ENCODE measurements at regions not wholly inside any gene's neighbourhood (a gene's known extent, or its start where the extent isn't known, plus 50 kb on each side); places are given as distances from the start of the nearest gene placed in this dataset.

DNA sequence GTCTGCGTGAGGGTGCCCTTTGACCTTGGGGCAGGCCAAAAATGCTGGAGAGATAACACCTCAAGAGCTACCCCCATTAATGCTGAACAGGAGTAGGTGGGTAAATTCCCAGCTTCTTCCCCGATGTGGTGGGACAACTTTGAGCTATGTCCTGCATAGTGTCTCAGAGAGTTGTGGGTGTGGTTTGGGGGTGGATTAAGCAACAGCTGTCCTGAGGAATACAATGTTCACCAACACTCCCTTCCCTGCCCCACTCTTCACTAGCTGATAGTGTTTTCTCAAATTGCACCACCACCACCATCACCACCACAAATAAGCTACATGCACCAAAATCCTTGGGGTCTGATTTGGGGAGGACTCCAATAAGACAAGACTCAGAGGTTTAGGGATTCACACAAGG, 258.4 kb downstream of the HLX start:
- TF ChIP-seq POLR2A (IDR thresholded peaks at IDR 0.05) (no peak), CTCF (IDR thresholded peaks at IDR 0.05) (no peak)
- no peak overlapping the region for H3K27ac ChIP-seq
- no peak overlapping the region for H3K4me3 ChIP-seq
- H3K36me3 ChIP-seq: no peaks in the 10 kb centered on the region
- no peaks in the 10 kb centered on the region for H3K4me1 ChIP-seq
- H3K27me3 ChIP-seq: no peaks in the 10 kb centered on the region
- H3K9me3 ChIP-seq: no peaks in the 10 kb centered on the region
- DNase-seq: no peak

GRCh38 chr1:221138516-221138915, 259.3 kb downstream of the HLX start:
- Histone ChIP-seq H3K27ac (no peak overlapping the region), H3K36me3 (no peaks in the 10 kb centered on the region), H3K9me3 (no peaks in the 10 kb centered on the region), H3K4me1 (no peaks in the 10 kb centered on the region), H3K27me3 (no peaks in the 10 kb centered on the region), H3K4me3 (no peak overlapping the region)
- TF ChIP-seq POLR2A (IDR thresholded peaks at IDR 0.05) (no peak), CTCF (IDR thresholded peaks at IDR 0.05) (no peak)
- no peak for DNase-seq

DNA sequence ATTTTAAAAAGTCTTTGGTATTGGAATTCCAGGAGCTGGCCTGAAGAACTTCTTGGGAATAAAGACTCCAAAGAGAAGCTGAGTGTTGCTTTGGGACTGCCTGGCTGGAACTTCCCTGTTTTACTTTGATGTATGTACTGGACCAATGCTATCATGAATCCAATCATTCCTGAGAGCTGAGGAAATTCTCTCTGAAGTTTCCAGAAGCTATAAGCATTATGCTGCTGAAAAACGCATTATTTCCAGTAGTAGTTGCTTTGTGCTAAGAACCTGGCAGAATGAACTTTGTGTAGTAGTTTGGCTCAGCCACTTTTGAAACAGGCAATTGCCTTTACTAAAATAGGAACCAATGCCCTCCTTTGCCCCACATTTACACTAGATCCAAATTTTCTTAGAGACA, 260.7 kb downstream of the HLX start:
- H3K27me3 ChIP-seq: no peaks in the 10 kb centered on the region
- no peak for DNase-seq
- no peak for TF ChIP-seq POLR2A (IDR thresholded peaks at IDR 0.05)
- TF ChIP-seq CTCF (IDR thresholded peaks at IDR 0.05): no peak
- no peak overlapping the region for H3K27ac ChIP-seq
- no peaks in the 10 kb centered on the region for H3K9me3 ChIP-seq
- H3K4me3 ChIP-seq: no peak overlapping the region
- H3K36me3 ChIP-seq: no peaks in the 10 kb centered on the region
- no peaks in the 10 kb centered on the region for H3K4me1 ChIP-seq

GRCh38 chr1:221141096-221141495, 261.9 kb downstream of the HLX start:
- H3K27me3 ChIP-seq: no peaks in the 10 kb centered on the region
- TF ChIP-seq POLR2A (IDR thresholded peaks at IDR 0.05): no peak
- no peak for TF ChIP-seq CTCF (IDR thresholded peaks at IDR 0.05)
- DNase-seq: no peak
- no peak overlapping the region for H3K4me3 ChIP-seq
- H3K9me3 ChIP-seq: no peaks in the 10 kb centered on the region
- H3K36me3 ChIP-seq: no peaks in the 10 kb centered on the region
- H3K4me1 ChIP-seq: no peaks in the 10 kb centered on the region
- H3K27ac ChIP-seq: no peak overlapping the region

GRCh38 chr1:221141606-221142285, 262.5 kb downstream of the HLX start:
- H3K9me3 ChIP-seq: no peaks in the 10 kb centered on the region
- no peak overlapping the region for H3K27ac ChIP-seq
- H3K36me3 ChIP-seq: no peaks in the 10 kb centered on the region
- H3K27me3 ChIP-seq: no peaks in the 10 kb centered on the region
- H3K4me1 ChIP-seq: no peaks in the 10 kb centered on the region
- H3K4me3 ChIP-seq: no peak overlapping the region
- TF ChIP-seq POLR2A (IDR thresholded peaks at IDR 0.05) (no peak), CTCF (IDR thresholded peaks at IDR 0.05) (no peak)
- no peak for DNase-seq

GRCh38 chr1:221148660-221149059, 269.4 kb downstream of the HLX start:
- Histone ChIP-seq H3K27ac (no peak overlapping the region), H3K36me3 (no peaks in the 10 kb centered on the region), H3K9me3 (no peaks in the 10 kb centered on the region), H3K4me3 (no peak overlapping the region), H3K4me1 (no peaks in the 10 kb centered on the region), H3K27me3 (no peaks in the 10 kb centered on the region)
- no peak for DNase-seq
- TF ChIP-seq CTCF (IDR thresholded peaks at IDR 0.05) (no peak), POLR2A (IDR thresholded peaks at IDR 0.05) (no peak)

All from Peyer's patch (tissue), 4 donors.